ENCODE measurements at regions not wholly inside any gene's neighbourhood (a gene's known extent, or its start where the extent isn't known, plus 50 kb on each side); places are given as distances from the start of the nearest gene placed in this dataset.
A peak's percentile ranks its signal among the peaks of the same experiment; 100 is the strongest.

DNA sequence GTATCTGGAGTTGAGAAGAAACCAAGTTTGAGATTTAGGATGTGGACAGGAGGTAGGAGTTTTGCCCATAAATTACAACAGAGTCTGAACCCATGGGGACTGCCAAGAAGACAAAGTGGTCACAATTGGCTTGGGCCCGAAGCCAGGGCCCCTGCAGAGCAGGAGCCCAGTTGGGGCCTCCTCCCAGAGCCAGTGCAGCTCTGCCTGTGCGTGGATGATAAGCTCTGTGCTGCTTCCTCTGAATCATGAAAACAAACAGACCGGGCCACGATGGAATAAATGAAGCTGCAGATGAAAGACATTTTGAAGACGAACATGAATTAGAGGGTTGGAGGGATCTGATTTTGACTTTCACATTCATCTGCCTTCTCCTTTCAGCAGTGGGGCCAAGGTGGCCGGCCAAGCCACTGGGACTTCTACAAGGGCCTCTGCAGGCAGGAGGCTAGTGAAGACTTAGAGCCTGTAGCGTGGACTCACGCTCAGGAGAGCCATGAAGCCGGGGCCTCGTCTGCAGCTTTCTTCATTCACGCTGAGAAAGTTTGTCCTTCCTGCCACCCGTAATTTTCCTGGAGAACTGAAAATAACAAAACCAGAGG, 156.8 kb upstream of the LYZL1 start (continued):
- TF ChIP-seq, protein P1, sequence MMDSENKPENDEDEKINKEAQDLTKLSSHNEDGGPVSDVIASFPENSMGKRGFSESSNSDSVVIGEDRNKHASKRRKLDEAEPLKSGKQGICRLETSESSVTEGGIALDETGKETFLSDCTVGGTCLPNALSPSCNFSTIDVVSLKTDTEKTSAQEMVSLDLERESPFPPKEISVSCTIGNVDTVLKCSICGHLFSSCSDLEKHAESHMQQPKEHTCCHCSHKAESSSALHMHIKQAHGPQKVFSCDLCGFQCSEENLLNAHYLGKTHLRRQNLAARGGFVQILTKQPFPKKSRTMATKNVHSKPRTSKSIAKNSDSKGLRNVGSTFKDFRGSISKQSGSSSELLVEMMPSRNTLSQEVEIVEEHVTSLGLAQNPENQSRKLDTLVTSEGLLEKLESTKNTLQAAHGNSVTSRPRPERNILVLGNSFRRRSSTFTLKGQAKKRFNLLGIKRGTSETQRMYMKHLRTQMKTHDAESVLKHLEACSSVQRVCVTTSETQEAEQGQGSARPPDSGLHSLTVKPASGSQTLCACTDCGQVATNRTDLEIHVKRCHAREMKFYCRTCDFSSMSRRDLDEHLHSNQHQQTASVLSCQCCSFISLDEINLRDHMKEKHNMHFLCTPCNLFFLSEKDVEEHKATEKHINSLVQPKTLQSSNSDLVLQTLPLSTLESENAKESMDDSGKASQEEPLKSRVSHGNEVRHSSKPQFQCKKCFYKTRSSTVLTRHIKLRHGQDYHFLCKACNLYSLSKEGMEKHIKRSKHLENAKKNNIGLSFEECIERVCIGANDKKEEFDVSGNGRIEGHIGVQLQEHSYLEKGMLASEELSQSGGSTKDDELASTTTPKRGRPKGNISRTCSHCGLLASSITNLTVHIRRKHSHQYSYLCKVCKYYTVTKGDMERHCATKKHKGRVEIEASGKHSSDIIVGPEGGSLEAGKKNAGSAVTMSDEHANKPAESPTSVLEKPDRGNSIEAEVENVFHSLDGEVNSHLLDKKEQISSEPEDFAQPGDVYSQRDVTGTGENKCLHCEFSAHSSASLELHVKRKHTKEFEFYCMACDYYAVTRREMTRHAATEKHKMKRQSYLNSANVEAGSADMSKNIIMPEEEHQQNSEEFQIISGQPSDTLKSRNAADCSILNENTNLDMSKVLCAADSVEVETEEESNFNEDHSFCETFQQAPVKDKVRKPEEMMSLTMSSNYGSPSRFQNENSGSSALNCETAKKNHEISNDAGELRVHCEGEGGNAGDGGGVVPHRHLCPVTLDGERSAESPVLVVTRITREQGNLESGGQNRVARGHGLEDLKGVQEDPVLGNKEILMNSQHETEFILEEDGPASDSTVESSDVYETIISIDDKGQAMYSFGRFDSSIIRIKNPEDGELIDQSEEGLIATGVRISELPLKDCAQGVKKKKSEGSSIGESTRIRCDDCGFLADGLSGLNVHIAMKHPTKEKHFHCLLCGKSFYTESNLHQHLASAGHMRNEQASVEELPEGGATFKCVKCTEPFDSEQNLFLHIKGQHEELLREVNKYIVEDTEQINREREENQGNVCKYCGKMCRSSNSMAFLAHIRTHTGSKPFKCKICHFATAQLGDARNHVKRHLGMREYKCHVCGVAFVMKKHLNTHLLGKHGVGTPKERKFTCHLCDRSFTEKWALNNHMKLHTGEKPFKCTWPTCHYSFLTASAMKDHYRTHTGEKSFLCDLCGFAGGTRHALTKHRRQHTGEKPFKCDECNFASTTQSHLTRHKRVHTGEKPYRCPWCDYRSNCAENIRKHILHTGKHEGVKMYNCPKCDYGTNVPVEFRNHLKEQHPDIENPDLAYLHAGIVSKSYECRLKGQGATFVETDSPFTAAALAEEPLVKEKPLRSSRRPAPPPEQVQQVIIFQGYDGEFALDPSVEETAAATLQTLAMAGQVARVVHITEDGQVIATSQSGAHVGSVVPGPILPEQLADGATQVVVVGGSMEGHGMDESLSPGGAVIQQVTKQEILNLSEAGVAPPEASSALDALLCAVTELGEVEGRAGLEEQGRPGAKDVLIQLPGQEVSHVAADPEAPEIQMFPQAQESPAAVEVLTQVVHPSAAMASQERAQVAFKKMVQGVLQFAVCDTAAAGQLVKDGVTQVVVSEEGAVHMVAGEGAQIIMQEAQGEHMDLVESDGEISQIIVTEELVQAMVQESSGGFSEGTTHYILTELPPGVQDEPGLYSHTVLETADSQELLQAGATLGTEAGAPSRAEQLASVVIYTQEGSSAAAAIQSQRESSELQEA (IDR thresholded peaks at IDR 0.05; ENCODE audit: low read depth) = peak; percentile 90
- TF ChIP-seq GATAD2B (IDR thresholded peaks at IDR 0.05; ENCODE audit: borderline replicate concordance) (0 out of 2 replicates have a peak, but pooled peaks have one; percentile 35), ZNF785 (CRISPR knock-in tag; IDR thresholded peaks at IDR 0.05) (no peak), HLTF (IDR thresholded peaks at IDR 0.05) (no peak), TAL1 (IDR thresholded peaks at IDR 0.05) (peak; percentile 94), ZBED1 (IDR thresholded peaks at IDR 0.05) (no peak), KDM4B (IDR thresholded peaks at IDR 0.05; ENCODE audit: borderline replicate concordance in 2 of 2, low read depth in 1 of 2) (peak in 1 of 2 experiments; percentile 52; a peak in 1 of 4 replicates), PHB (CRISPR knock-in tag; IDR thresholded peaks at IDR 0.05) (no peak)
- TF ChIP-seq, protein P2, sequence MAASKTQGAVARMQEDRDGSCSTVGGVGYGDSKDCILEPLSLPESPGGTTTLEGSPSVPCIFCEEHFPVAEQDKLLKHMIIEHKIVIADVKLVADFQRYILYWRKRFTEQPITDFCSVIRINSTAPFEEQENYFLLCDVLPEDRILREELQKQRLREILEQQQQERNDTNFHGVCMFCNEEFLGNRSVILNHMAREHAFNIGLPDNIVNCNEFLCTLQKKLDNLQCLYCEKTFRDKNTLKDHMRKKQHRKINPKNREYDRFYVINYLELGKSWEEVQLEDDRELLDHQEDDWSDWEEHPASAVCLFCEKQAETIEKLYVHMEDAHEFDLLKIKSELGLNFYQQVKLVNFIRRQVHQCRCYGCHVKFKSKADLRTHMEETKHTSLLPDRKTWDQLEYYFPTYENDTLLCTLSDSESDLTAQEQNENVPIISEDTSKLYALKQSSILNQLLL (CRISPR knock-in tag; IDR thresholded peaks at IDR 0.05; ENCODE audit: borderline replicate concordance) = no peak
- TF ChIP-seq, protein P3, sequence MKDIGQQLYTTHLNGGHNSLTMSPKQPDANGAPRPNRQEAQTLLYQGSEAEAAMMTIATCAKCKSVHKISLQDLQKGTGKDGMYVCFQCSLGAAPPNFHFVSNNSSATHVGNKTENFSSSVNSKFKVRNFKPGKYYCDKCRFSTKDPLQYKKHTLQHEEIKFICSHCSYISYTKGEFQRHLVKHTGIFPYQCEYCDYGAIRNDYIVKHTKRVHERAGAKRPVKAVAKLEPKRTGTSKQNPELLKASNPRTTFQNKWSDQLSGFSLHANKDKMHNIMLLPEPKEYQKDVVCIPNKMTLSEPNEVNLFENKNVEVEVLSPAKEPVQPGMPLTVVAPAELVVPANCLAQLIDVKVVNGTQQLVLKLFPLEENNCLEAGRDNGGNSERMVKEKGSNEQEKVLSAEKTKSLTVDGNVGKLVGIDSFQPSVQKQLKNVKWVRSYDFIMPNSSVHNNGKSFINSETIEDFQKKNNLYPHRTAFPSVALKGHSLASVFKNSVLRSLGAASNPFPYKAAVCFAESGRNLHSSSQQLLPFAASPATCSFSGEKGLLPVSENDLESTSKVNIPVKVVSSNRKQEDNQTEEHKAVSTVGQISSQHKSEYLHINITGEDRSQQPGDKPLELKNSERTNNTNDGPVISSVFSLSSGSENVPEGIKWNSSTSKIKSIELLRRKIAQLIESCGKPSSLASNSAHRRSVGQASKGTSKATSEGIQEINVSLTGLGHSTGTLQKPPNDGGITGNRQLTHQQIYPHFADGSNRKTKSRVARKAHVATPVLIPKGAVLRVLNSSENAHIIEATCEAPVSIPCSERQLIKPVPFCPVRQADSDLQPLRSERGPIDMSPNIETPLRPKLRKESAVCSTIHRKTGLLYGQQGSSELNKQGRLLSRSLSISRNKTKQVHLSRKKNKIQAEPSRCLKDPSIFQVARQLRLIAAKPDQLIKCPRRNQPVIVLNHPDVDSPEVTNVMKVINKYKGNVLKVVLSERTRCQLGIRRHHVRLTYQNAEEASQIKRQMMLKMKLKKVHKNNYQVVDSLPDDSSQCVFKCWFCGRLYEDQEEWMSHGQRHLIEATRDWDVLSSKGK (CRISPR knock-in tag; IDR thresholded peaks at IDR 0.05) = no peak
- TF ChIP-seq, protein P4, sequence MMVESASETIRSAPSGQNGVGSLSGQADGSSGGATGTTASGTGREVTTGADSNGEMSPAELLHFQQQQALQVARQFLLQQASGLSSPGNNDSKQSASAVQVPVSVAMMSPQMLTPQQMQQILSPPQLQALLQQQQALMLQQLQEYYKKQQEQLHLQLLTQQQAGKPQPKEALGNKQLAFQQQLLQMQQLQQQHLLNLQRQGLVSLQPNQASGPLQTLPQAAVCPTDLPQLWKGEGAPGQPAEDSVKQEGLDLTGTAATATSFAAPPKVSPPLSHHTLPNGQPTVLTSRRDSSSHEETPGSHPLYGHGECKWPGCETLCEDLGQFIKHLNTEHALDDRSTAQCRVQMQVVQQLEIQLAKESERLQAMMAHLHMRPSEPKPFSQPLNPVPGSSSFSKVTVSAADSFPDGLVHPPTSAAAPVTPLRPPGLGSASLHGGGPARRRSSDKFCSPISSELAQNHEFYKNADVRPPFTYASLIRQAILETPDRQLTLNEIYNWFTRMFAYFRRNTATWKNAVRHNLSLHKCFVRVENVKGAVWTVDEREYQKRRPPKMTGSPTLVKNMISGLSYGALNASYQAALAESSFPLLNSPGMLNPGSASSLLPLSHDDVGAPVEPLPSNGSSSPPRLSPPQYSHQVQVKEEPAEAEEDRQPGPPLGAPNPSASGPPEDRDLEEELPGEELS (CRISPR knock-in tag; IDR thresholded peaks at IDR 0.05; ENCODE audit: borderline replicate concordance) = no peak
